ENCODE measurements at regions not wholly inside any gene's neighbourhood (a gene's known extent, or its start where the extent isn't known, plus 50 kb on each side); places are given as distances from the start of the nearest gene placed in this dataset.
"Not testable (repeated sequence)": the region's sequence is repeated elsewhere in the genome, so short reads cannot be mapped to it uniquely, and the experiment has no call there.

DNA sequence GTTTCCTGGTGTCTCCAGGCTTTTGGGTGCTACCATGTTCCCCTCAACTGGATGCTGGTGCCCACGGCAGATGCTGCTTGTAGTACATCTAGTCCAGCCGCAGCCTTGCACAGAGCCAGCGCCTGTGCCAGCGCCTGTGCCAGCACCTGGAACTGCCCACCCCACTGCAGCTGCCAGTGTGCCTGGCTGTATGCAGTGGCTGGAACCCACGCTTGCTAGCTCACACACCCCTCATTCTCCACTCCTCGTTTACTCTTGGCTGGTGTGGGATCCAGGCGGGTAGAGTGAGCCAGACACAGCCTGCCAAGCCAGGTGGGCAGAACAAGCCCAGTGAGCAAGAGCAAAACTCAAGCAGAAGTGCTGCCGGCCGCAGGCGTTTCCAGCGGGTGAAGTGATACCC lies 428.6 kb downstream of the SLITRK1 start:
- DNase-seq: no peak

DNA sequence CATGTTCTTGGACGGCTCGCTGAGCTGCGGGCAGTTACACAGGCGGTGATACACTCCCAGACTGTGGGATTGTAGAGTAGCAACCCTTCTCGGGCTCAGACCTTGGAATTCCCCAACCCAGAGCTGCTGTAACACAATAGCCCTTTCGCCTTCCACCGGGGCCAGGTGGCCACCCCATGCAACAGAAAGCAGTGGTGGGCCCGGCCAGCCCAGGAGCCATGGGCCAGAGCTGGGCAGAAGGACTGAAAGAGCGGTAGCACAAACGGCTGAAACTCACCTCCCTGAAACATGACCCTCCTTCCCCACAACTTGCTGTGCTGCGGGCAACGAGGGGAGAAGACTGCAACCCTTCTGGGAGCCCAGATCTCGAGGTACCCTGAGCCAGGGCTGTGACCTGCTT lies 429.0 kb downstream of the SLITRK1 start:
- DNase-seq: no peak

DNA sequence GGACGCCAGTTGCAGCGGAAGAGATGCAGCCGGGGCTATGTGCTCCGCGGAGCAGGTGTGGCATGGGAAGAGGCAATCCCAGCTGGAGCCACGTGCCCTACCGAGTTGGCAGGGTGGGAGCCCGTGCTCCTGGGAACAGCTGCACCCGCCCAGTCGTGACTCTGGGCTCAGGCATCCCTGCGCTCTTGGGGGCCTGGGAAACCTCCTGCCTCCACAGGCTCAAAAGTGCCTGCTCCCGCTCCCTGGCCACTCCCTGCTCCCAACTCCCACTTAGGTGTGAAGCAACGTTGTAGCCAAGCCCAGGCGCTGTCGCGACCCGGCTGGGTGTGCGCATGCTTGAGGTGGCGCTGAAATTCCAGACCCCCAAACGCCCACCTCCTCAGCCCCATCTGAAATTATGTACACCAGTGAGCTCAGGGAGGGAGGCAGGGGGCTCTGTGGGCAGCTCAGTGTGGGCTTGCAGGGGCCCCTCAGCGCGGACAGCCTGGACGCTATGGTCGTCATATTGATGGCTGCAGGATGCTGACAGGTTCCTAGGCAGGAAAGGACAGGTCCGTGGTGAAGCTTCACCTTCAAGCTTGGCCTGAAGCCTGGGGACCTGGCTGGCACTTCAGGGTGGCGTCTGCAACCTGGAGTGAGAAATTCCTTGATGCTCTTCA lies 429.9 kb downstream of the SLITRK1 start:
- DNase-seq: no peak

DNA sequence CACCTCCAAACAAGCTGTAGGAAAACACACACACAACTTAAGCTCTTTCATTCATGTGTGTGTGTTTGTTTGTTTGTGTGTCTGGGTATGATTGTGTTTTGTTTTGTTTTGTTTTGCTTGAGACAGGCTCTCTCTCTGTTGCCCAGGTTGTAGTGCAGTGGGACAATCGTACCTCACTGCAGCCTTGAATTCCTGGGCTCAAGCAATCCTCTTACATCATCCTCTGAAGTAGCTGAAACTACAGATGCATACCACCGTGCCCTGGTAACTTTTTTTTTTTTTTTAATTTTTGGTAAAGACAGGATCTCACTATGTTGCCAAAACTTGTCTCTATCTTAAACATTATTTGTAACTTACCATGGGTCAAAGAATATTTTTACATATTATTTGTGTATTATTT lies 431.7 kb downstream of the SLITRK1 start:
- no peak for DNase-seq

- DNase-seq: no peak
These were observed 432.4 kb downstream of the SLITRK1 start for GRCh38 chr13:83449668-83450395.

DNA sequence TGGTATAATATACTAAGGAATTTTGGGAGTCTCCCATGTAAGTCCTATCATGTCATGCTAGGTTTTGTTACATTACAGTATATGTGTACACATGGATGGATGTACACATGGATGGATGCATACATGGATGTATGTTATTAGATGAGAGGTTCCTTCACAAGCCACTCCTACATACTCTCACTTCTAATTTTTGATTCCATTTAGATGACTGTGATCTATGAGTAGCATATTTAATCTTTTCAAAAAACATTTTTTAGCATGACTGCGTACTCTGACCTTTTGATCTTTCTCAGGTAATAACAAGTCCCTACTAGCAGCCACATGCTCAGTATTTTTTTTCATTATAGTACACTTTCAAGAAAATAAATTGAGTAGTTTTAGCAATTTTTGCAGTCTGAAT lies 441.8 kb downstream of the SLITRK1 start:
- no peak for DNase-seq

- not testable (repeated sequence) for DNase-seq
These were observed 442.8 kb downstream of the SLITRK1 start for GRCh38 chr13:83439464-83439863.

DNA sequence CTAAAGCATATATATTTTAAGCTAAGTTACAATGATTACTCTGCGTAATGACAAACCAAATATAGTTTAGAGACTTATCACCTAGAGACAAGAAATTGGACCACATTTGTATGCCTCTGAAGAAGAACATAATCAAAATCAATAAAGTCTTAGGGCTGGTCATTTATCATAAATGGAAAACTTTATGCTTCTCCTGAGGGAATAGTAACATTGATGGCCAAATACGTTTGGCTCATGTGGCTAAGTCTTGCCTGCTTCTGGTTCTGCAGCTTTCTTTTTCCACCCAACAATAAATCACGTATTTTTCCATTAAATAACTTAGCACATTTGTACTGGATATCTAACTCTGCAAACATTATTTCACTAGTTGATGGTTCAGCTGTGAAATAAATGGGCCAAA lies 458.4 kb downstream of the SLITRK1 start:
- DNase-seq: no peak

- DNase-seq: no peak
These were observed 458.9 kb downstream of the SLITRK1 start for GRCh38 chr13:83423381-83423780.

- DNase-seq: no peak
These were observed 467.9 kb downstream of the SLITRK1 start for GRCh38 chr13:83414393-83414792.

GRCh38 chr13:83386609-83387008 lies 495.7 kb downstream of the SLITRK1 start:
- DNase-seq: no peak

DNA sequence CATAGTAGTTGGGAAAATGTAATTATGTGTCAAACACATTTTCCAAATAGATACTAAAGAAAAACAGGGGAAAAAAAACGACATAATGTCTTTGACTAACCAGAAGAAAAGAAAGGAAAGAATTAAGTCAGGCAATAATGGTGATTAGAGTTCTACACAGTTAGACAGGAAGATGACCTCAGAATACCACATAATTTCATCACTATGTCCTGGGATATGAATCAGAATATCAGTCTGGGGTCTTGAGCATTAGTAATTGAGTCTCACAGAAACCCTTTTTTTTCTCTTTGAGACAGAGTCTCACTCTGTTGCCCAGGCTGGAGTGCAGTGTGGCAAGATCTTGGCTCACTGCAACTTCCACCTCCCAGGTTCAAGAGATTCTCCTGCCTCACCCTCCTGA lies 503.4 kb downstream of the SLITRK1 start:
- no peak for DNase-seq

DNA sequence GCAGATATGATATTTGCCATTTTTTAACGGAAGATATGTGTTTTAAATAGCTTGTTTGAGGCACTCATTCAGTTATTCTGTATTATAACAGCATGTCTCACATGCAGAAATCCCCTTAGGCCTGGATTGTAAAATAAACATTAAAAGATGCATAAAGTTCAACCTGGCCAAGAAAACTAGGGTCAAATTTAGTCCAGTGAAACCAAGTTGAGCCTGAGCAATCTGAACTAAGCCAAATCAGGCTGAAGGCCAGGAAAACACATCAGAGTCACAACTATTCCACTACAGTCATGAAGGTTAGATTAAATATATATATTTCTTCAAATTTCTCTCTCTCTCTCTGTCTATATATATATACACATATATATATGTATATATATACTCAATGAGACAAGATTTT lies 504.8 kb downstream of the SLITRK1 start:
- no peak for DNase-seq

DNA sequence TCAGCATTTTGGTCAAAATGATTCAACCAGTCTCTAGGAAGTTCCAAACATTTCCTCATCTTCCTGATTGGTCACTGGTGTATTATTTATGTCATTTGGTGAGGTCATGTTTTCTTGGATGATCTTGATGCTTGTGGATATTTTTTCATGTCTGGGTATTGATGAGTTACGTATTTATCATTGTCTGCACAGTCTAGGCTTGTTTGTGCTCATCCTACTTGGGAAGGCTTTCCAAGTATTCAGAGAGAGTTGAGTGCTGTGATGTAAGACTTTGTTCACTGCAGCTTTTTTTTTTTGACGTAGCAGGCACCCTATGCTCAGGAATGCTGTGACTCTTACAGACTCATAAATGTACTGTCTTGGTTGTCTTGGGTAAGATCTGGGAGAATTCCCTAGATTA lies 509.5 kb downstream of the SLITRK1 start:
- no peak for DNase-seq

DNA sequence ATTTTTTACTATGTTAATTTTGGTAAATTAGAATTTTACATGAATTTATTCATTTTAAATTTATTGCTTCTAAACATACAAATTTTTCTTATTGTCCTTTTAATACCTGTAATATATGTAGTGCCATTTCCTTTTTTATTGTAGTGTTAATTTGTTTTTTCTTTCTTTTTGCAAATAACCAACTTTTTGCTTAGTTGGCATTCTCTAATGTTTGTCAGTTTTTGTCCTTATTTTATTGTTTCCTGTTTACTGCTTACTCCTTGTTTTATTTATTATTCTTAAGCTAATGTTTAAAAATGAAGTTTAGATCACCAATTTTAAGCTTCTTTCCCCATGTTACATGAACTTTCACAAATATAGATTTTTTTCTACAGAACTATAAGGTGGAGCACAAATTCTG lies 516.6 kb downstream of the SLITRK1 start:
- no peak for DNase-seq

DNA sequence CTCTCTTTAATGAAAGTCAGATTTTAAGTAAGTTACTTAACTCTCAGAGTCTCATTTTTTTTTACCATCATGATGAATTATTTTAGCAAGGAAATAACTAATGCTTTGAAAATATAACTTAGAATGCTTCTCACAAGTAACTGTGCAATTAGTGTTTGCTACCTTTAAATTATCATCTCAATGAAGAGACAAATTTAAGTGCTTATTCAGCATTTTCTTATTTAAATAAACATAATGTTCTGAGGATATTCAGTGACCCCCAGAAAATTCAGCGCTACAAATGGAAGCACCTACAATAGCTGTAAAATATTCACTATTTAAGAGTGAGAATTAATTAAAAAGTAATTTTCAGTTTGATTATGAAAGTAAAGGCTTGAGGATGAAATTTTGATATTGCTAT lies 527.2 kb downstream of the SLITRK1 start:
- no peak for DNase-seq

DNA sequence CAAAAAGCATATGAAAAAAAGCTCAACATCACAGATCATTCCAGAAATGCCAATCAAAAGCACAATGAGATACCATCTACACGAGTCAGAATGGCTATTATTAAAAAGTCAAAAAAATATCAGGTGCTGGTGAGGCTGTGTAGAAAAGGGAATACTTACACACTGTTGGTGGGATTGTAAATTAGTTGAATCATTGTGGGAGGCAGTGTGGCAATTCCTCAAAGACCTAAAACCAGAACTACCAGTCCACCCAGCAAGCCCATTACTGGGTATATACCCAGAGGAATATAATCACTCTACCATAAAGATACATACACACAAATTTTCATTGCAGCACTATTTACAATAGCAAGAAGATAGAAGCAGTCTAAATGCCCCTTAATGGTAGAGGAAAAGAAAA lies 529.9 kb downstream of the SLITRK1 start:
- no peak for DNase-seq

GRCh38 chr13:83350569-83350968 lies 531.7 kb downstream of the SLITRK1 start:
- no peak for DNase-seq

- no peak for DNase-seq
These were observed 537.8 kb downstream of the SLITRK1 start for GRCh38 chr13:83344518-83344917.

- DNase-seq: no peak
These were observed 542.1 kb downstream of the SLITRK1 start for GRCh38 chr13:83340170-83340569.

GRCh38 chr13:83333614-83334388 lies 548.5 kb downstream of the SLITRK1 start:
- DNase-seq: no peak

GRCh38 chr13:83332751-83333150 lies 549.5 kb downstream of the SLITRK1 start:
- no peak for DNase-seq

DNA sequence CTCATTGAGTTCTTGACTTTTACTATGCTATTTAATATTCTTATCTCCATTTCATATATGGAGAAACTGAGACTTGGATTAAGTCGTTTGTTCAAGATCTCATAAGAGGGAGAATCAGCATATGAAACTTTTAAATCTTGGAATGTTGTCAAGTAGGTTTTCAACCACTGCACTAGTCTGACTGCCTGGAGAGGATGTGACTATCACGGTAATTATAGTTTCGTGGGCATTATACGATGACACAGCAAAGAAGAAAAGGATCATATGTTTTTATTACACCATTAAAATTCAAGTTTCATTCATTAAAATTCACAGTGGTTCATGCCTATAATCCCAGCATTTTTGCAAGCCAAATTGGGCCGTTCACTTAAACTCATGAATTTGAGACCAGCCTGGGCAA lies 555.2 kb downstream of the SLITRK1 start:
- no peak for DNase-seq

All from NCI-H748 treated with DMSO at 0.1 percent for 48 hours (cell line).